GM12891 (cell line): ENCODE measurements at regions not wholly inside any gene's neighbourhood (a gene's known extent, or its start where the extent isn't known, plus 50 kb on each side); places are given as distances from the start of the nearest gene placed in this dataset.
"Not testable (repeated sequence)": the region's sequence is repeated elsewhere in the genome, so short reads cannot be mapped to it uniquely, and the experiment has no call there.

Source experiments
- PAX5 ChIP-seq: IDR thresholded peaks from 2 replicates; pipeline ENCODE4 v1.6.1; 2011; ENCODE audit warnings: low read length, moderate library complexity, mild to moderate bottlenecking; ENCODE audit not compliant: insufficient read depth, severe bottlenecking
- POLR2A ChIP-seq: IDR thresholded peaks from 2 replicates; pipeline ENCODE4 v1.6.1; 2011; ENCODE audit warnings: low read depth, low read length, control low read depth
- POLR2AphosphoS5 ChIP-seq: IDR thresholded peaks from 2 replicates; pipeline ENCODE4 v1.6.1; 2011; ENCODE audit warnings: low read depth, low read length, control low read depth
- TAF1 ChIP-seq: IDR thresholded peaks from 2 replicates; pipeline ENCODE4 v1.6.1; 2011; ENCODE audit warnings: low read depth, low read length, control low read depth

DNA sequence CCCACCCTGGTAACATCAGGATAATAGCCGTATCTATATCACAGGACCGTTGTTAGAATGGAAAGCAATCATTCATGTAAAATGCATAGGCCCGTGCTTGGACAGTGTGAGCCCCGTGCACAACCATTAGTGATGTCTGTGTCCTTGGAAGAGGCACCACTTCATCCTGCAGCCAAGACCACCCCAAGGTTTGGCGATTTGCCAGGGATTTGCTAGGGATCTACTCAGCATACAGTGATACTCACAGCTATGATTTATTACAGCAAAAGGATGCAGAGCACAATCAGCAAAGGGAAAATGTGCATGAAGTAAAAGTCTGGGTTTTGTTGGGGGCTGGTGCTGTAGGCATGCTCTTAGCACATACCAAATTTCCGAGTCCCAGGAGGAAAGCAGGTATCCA is 115.9 kb upstream of the PHACTR3 start:
- TF ChIP-seq POLR2A, POLR2AphosphoS5, TAF1, PAX5: not testable (repeated sequence)
